ENCODE measurements at regions not wholly inside any gene's neighbourhood (a gene's known extent, or its start where the extent isn't known, plus 50 kb on each side); places are given as distances from the start of the nearest gene placed in this dataset.
"Not testable (repeated sequence)": the region's sequence is repeated elsewhere in the genome, so short reads cannot be mapped to it uniquely, and the experiment has no call there.

DNA sequence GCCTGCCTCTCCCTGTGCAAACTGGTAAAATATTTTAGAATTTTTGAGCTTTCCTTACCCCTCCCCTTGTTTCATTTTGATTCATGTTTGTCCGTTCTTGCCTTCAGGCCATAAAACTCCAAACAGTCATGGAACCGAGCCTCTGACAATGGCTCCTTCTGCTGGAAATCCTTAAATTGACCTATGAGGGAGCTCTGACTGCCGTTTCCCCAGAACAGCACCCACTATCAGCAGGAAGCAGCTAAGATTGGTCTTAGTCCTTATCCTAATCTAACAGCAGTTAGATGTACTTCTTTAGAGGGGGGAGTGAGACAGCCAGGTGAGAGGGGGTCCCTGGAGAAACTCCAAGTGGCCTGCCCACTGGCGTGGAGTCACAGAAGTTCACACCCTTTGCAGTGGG, 106.7 kb downstream of the FAM174A start:
- no peak for DNase-seq

- DNase-seq: no peak
Observed at GRCh38 chr5:100643473-100643872, 108.3 kb downstream of the FAM174A start.

GRCh38 chr5:100644185-100644584, 109.0 kb downstream of the FAM174A start:
- no peak for DNase-seq

DNA sequence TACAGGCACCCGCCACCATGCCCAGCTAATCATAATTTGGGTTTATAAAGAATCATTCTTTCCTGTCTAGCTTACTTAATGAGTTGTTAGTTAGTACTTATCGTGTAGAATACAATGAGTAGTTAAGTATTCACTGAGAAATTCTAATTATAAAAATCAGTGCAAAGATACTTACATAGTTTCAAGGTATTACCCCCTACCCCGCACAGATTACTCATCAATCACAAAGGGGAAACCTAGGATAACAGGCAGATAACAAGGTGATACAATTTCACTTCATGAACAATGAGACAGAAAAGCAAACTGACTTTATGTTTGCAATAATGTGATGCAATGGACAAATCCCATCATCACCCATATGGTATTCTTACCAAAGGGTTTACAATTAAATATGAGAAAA, 109.6 kb downstream of the FAM174A start:
- no peak for DNase-seq

DNA sequence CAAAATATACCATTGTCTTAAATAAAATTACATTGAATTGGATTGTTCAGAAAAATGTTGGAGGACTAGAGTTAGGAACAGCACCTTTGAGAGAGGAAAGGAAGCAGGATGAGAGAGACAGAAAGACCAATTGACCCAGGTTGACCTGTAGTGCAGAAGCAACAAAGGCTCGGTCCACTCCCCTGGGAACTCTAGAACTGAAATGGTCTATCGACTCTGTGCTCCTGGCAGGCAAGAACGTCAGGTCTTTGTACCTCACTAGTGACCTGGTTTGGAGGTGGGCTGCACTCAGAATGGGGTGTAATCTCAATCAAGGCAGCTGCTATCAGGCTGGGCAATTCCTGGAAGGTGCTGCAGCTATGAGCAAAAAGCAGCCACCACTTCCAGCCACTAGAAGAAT, 110.8 kb downstream of the FAM174A start:
- DNase-seq: no peak

GRCh38 chr5:100646691-100647090, 111.5 kb downstream of the FAM174A start:
- no peak for DNase-seq

DNA sequence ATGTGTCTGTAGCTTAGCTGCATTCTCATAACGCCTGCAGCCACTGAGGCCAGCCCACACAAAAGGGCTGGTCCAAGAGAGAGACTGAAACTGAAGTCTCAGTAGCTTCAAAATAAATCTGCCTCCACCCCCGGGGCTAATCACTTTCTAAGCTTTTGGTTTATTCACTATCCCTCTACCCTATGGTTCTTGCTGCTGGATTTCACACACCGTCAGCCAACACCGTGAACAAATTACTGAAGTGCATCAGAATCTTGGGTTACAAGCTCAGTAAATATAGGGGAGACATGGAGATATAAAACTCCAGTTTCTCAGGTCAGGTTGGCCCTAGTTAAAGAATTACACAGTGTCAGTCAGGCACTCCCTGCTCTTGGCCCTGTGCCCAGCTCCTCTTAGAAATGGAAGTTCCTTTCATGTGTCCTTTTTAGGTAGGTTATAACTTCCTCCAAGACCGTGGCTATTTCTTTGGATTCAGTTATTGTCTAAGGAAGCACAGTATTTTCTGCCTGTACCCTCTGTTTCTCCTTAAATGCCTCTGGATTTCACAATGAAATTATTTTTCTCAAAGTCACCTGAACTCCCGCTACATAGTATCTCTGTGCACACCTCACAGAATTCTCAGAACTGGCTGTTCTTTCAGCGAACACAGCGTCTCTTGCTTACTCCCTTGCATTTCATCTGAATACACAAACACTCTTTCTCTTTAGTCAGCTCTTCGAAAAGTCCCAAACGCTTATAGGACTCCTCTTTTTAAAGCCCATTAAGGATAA, 112.5 kb downstream of the FAM174A start:
- peak; percentile 33 for DNase-seq

GRCh38 chr5:100654895-100655294, 119.7 kb downstream of the FAM174A start:
- DNase-seq: no peak

- DNase-seq: not testable (repeated sequence)
Observed at GRCh38 chr5:100656771-100657170, 121.6 kb downstream of the FAM174A start.

DNA sequence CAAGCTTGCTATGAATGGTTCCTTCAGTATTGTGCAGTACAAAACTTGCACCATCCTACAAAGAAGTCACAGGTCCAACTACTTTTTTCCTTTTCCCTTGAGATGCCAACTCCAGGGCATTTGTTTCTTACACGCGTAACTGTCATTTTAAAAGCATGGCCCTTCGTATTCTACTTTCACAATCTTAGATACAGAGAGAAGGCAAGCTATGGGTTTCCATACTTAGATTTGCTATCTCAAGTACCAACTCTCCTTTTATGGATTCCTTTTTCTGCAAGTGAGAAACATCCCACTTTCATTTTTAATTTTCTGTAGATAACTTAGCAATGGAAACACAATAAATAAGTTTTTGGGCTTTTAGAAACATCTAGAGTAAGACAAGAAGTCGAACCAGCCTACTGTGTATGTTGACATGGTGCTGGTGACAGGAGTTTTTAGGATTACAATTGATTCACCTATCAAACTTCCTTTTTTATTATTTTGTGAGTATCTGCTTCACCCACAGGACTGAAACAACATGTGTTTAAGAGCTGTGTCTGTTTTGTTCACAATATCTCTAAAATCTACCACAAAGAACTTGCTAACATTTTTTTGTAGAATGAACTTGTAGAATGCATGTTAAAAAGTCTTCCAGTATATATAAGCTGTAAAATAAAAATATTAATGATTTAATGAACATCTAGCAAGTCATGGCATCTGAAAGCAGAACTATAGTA, 124.1 kb downstream of the FAM174A start:
- no peak for DNase-seq

DNA sequence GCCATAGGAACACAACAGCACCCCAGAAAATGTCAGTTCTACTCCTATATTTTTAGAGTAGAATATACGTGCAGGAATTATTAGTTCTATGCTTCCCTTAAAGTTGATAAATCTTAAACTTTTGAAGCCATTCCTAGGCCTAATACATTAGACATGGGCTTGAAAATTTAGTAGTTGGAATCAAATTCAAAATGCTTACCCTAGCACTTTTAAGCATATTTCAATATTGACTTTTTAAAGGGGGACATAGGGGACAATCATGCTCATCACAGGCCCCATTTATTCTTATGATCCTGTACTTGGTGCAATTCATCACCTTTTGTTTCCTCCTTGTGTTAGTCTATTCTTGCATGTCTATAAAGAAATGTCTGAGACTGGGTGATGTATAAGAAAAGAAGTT, 129.0 kb downstream of the FAM174A start:
- no peak for DNase-seq

DNA sequence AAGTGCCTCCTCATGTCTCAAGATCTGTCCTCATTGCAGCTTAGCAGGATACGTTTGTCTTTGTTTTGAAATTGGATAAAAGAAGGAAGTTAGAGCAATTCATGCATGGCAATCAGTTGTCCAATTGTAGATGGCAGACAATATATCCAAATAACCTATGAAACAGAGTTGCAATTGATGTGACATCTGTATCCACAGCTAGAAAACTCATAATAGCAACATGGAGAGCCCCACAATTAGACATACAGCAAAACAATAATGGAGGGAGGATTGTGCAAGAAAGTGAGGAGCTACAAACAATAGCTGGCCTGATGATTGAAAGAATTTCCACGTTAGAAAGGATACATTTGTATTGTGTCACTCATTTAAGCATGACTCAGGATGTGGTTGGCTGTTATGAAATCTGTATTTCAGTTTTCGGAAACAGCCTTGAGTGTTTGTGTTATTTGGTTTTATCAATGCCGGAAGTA, 132.0 kb downstream of the FAM174A start:
- no peak for DNase-seq

- DNase-seq: no peak
Observed at GRCh38 chr5:100668511-100668910, 133.3 kb downstream of the FAM174A start.

- DNase-seq: no peak
Observed at GRCh38 chr5:100676817-100677631, 141.8 kb downstream of the FAM174A start.

- no peak for DNase-seq
Observed at GRCh38 chr5:100682625-100683024, 147.5 kb downstream of the FAM174A start.

DNA sequence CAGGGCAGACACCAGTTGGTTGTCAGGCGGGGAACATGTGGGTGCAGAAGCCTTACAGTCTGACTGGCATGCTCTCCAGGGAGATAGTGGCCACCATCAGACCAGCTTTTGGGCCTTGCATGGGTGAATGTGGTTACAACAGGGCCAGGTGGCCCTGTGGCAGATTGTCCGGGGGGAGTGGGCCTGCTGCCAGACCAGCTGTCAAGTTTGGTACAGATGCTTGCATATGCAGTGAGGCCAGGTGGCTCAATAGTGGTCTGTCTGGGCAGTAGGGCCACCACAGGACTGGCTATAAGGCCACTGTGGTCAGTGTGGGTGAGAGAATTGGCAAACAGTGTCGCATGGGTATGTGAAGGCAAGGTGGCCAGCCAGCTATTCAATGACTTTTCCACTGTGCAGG, 148.7 kb downstream of the FAM174A start:
- no peak for DNase-seq

DNA sequence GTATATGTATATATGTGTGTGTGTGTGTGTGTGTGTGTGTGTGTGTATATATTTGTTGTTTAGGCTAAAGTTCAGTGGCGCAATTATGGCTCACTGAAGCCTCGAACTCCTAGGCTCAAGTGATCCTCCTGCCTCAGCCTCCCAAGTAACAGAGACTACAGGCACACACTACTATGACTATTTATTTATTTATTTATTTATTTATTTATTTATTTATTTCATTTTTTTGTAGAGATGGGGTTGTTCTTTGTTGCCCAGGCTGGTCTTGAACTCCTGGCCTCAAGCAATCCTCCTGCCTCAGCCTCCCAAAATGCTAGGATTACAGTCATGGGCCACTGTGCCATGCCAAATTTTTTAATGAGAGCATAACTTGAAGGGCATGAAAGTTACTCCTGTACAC, 149.9 kb downstream of the FAM174A start:
- not testable (repeated sequence) for DNase-seq

GRCh38 chr5:100688834-100689233, 153.7 kb downstream of the FAM174A start:
- DNase-seq: not testable (repeated sequence)

GRCh38 chr5:100690036-100690560, 154.9 kb downstream of the FAM174A start:
- no peak for DNase-seq

- no peak for DNase-seq
Observed at GRCh38 chr5:100691085-100691484, 155.9 kb downstream of the FAM174A start.

- DNase-seq: no peak
Observed at GRCh38 chr5:100691548-100691947, 156.4 kb downstream of the FAM174A start.

DNA sequence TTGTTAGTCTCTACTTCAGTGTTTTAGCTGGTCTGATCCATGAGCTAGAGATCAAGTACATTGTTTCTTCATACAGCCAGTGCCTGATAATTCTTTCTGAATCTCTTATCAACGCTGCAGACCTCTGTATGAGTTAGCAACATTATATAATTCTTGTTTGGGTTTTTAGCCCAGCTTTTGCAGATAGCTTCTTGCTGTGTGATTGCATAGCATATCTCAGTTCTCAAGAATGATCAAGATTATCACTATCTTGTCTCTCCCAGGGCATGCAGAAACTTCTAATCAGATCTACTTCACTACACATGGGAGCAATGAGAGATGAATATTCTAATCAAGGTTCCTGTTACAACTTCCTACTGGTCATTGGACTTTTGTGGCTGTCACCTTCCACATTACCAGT, 158.3 kb downstream of the FAM174A start:
- DNase-seq: no peak

- no peak for DNase-seq
Observed at GRCh38 chr5:100694100-100694499, 158.9 kb downstream of the FAM174A start.

Data from right hindlimb (tissue), 1 donor.